ENCODE measurements at regions not wholly inside any gene's neighbourhood (a gene's known extent, or its start where the extent isn't known, plus 50 kb on each side); places are given as distances from the start of the nearest gene placed in this dataset.

GRCh38 chr19:30690525-30690924, 318.3 kb downstream of the ZNF536 start:
- Histone ChIP-seq H3K27ac (no peak overlapping the region), H3K4me2 (no peak overlapping the region)
- no peak for FAIRE-seq

GRCh38 chr19:30689474-30689873, 317.3 kb downstream of the ZNF536 start:
- peak; percentile 48 to 59; a peak in 4 of 6 replicates for ATAC-seq
- POLR2A ChIA-PET: no interaction called here
- FAIRE-seq: no peak

More at GRCh38 chr19:30690525-30690924, 318.3 kb downstream of the ZNF536 start:
- TF ChIP-seq HDAC2 (IDR thresholded peaks at IDR 0.05) (no peak), HOXB5 (CRISPR knock-in tag; IDR thresholded peaks at IDR 0.05) (no peak), CBX2 (IDR thresholded peaks at IDR 0.05; ENCODE audit: borderline replicate concordance, low read depth) (no peak), EP300 (IDR thresholded peaks at IDR 0.05) (no peak), RAD21 (conservative IDR thresholded peaks at IDR 0.05 in 1 of 2, IDR thresholded peaks at IDR 0.05 in 1 of 2) (no peak), ATOH8 (CRISPR knock-in tag; IDR thresholded peaks at IDR 0.05; ENCODE audit: low read depth) (no peak), TP53 (CRISPR knock-in tag; IDR thresholded peaks at IDR 0.05) (no peak), MYC (IDR thresholded peaks at IDR 0.05; ENCODE audit: borderline replicate concordance, low read length) (no peak), USF2 (IDR thresholded peaks at IDR 0.05) (no peak), CHD4 (IDR thresholded peaks at IDR 0.05; ENCODE audit: borderline replicate concordance) (no peak), NR3C1 (IDR thresholded peaks at IDR 0.05) (no peak), RARB (CRISPR knock-in tag; IDR thresholded peaks at IDR 0.05) (no peak), NFE2L2 (conservative IDR thresholded peaks at IDR 0.05; ENCODE audit: low read length) (no peak), RNF2 (IDR thresholded peaks at IDR 0.05; ENCODE audit: borderline replicate concordance, low read depth) (no peak)
- TF ChIP-seq, protein P1, sequence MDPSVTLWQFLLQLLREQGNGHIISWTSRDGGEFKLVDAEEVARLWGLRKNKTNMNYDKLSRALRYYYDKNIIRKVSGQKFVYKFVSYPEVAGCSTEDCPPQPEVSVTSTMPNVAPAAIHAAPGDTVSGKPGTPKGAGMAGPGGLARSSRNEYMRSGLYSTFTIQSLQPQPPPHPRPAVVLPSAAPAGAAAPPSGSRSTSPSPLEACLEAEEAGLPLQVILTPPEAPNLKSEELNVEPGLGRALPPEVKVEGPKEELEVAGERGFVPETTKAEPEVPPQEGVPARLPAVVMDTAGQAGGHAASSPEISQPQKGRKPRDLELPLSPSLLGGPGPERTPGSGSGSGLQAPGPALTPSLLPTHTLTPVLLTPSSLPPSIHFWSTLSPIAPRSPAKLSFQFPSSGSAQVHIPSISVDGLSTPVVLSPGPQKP (IDR thresholded peaks at IDR 0.05; ENCODE audit: low read depth, low read length): no peak
- TF ChIP-seq, protein P2, sequence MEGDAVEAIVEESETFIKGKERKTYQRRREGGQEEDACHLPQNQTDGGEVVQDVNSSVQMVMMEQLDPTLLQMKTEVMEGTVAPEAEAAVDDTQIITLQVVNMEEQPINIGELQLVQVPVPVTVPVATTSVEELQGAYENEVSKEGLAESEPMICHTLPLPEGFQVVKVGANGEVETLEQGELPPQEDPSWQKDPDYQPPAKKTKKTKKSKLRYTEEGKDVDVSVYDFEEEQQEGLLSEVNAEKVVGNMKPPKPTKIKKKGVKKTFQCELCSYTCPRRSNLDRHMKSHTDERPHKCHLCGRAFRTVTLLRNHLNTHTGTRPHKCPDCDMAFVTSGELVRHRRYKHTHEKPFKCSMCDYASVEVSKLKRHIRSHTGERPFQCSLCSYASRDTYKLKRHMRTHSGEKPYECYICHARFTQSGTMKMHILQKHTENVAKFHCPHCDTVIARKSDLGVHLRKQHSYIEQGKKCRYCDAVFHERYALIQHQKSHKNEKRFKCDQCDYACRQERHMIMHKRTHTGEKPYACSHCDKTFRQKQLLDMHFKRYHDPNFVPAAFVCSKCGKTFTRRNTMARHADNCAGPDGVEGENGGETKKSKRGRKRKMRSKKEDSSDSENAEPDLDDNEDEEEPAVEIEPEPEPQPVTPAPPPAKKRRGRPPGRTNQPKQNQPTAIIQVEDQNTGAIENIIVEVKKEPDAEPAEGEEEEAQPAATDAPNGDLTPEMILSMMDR (IDR thresholded peaks at IDR 0.05): no peak
- no peak for ATAC-seq
- 20% methylated on average over 4 of the region's 4 CpGs for WGBS (ENCODE audit: missing lambda C conversion rate)
- Histone ChIP-seq H3K4me3 (no peak overlapping the region), H3K9me3 (no peaks in the 10 kb centered on the region), H3K4me1 (no peaks in the 10 kb centered on the region)
- no peak for DNase-seq (ENCODE audit: low read depth in 1 of 2, low spot score in 1 of 2)
- ChIA-PET POLR2A (no interaction called here), CTCF (interaction anchor here (1.7 to 10.8 kb wide), 4 partner anchors 8 to 1534 kb away, joined by 4 to 298 read pairs (median 10); no protein-coding TSS in a partner anchor)

DNA sequence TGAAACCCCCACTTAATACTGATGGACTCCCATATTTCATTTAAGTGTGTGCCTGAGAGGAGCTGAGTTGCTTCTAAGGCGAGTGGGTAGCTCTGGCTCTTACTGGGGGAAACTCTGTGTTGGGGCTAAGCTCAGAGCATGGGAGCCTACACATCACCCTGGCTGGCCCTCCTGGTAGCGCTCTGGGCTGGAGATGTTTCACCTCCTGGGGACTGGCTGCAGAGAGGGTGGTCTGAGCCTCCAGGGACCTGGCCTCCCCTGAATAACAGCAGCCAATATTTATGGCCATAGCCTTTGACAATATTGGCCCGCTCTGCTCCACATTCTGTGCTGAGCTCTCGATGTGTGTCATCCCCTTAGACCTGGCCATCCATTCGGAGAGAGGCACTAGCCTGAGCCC, 316.5 kb downstream of the ZNF536 start:
- no peak overlapping the region for H3K27ac ChIP-seq
- H3K9me3 ChIP-seq: no peaks in the 10 kb centered on the region
- ChIA-PET CTCF (interaction anchor here (0.5 to 10.8 kb wide), 7 partner anchors 10 to 1810 kb away, joined by 3 to 298 read pairs (median 3); no protein-coding TSS in a partner anchor), POLR2A (no interaction called here)
- DNase-seq (ENCODE audit: low read depth in 1 of 2, low spot score in 1 of 2) (no peak), ATAC-seq (no peak), FAIRE-seq (peak; percentile 61)
- H3K4me2 ChIP-seq: no peak overlapping the region
- 2% methylated on average over 5 of the region's 5 CpGs for WGBS (ENCODE audit: missing lambda C conversion rate)
- no peaks in the 10 kb centered on the region for H3K4me1 ChIP-seq
- H3K4me3 ChIP-seq: no peak overlapping the region
- TF ChIP-seq MYC (IDR thresholded peaks at IDR 0.05; ENCODE audit: borderline replicate concordance, low read length) (no peak), SREBF2 (IDR thresholded peaks at IDR 0.05) (no peak), HOXB13 (CRISPR knock-in tag; IDR thresholded peaks at IDR 0.05; ENCODE audit: low read depth) (no peak), CEBPB (IDR thresholded peaks at IDR 0.05) (no peak), PBX3 (IDR thresholded peaks at IDR 0.05) (no peak), ZSCAN20 (CRISPR knock-in tag; IDR thresholded peaks at IDR 0.05) (no peak), POLR2AphosphoS2 (conservative IDR thresholded peaks at IDR 0.05; ENCODE audit: low read length) (no peak), KDM5A (IDR thresholded peaks at IDR 0.05) (no peak), NR3C1 (IDR thresholded peaks at IDR 0.05) (no peak)
- TF ChIP-seq, protein P1 (IDR thresholded peaks at IDR 0.05; ENCODE audit: low read depth, low read length): no peak
- TF ChIP-seq, protein P2 (IDR thresholded peaks at IDR 0.05): no peak

More at GRCh38 chr19:30689474-30689873, 317.3 kb downstream of the ZNF536 start:
- H3K27ac ChIP-seq: no peak overlapping the region
- TF ChIP-seq FOSL2 (IDR thresholded peaks at IDR 0.05) (no peak), FOSL2 (CRISPR knock-in tag; IDR thresholded peaks at IDR 0.05) (no peak), RARB (CRISPR knock-in tag; IDR thresholded peaks at IDR 0.05) (no peak), ZSCAN20 (CRISPR knock-in tag; IDR thresholded peaks at IDR 0.05) (no peak), SMC3 (IDR thresholded peaks at IDR 0.05) (no peak)
- no peak overlapping the region for H3K4me3 ChIP-seq
- no peaks in the 10 kb centered on the region for H3K4me1 ChIP-seq
- no peak for DNase-seq (ENCODE audit: low read depth in 1 of 2, low spot score in 1 of 2)
- WGBS (ENCODE audit: missing lambda C conversion rate): 3% methylated on average over 4 of the region's 4 CpGs
- H3K9me3 ChIP-seq: no peaks in the 10 kb centered on the region
- H3K4me2 ChIP-seq: no peak overlapping the region
- CTCF ChIA-PET: interaction anchor here (0.6 to 10.8 kb wide), 7 partner anchors 7 to 1874 kb away, joined by 3 to 298 read pairs (median 4); no protein-coding TSS in a partner anchor
